PC-9 (cell line): ENCODE measurements at regions not wholly inside any gene's neighbourhood (a gene's known extent, or its start where the extent isn't known, plus 50 kb on each side); places are given as distances from the start of the nearest gene placed in this dataset.

Experiments used
- BruUV-seq: library from RNA; stranded (reverse); fragments of 400-500 nt; replicated peaks from 2 replicates; lab custom pipeline; 2021; lab: Mats Ljungman, UMichigan
- CTCF ChIA-PET: fragments of 300-600 bp; sonication (Branson Sonifier 250); formaldehyde crosslinking; loops from one replicate; lab custom pipeline; 2022; ENCODE audit warnings: antibody characterized with exemption; lab: Charles Lee
- POLR2A ChIA-PET: fragments of 300-600 bp; sonication (Branson Sonifier 250); formaldehyde crosslinking; loops from one replicate; lab custom pipeline; 2022; ENCODE audit warnings: antibody characterized with exemption; ENCODE audit not compliant: unreplicated experiment; lab: Charles Lee
- DNase-seq, 2 experiments: peaks; one replicate each; pipeline versions ENCODE4 v3.0.0 to v3.0.0-alpha.2; 2015 to 2022; ENCODE audit warnings: mixed read lengths in 1 of 2
- H2AFZ ChIP-seq: fragments of 200-600 bp; sonication (generic); 2 replicates; pipeline ENCODE4 v1.8.1; 2017; ENCODE audit warnings: antibody characterized with exemption
- H3F3A ChIP-seq: fragments of 200-600 bp; sonication (generic); 2 replicates; pipeline ENCODE4 v1.8.1; 2017; ENCODE audit warnings: antibody characterized with exemption, mild to moderate bottlenecking, low read depth; ENCODE audit not compliant: insufficient read depth
- H3K27ac ChIP-seq: fragments of 200-600 bp; sonication (generic); 2 replicates; pipeline ENCODE4 v1.6.1; 2016; ENCODE audit warnings: mixed run types
- H3K27me3 ChIP-seq: fragments of 200-600 bp; sonication (generic); 2 replicates; pipeline ENCODE4 v1.6.1; 2016; ENCODE audit warnings: low read depth, mixed run types; ENCODE audit not compliant: insufficient read depth
- H3K36me3 ChIP-seq: fragments of 200-600 bp; sonication (generic); 2 replicates; pipeline ENCODE4 v1.6.1; 2016; ENCODE audit warnings: low read depth, mixed run types
- H3K4me1 ChIP-seq: fragments of 200-600 bp; sonication (generic); replicated peaks from 2 replicates; pipeline ENCODE4 v1.6.1; 2016; ENCODE audit warnings: mixed run types; ENCODE audit not compliant: insufficient read depth
- H3K4me2 ChIP-seq: fragments of 200-600 bp; sonication (generic); 2 replicates; pipeline ENCODE4 v1.6.1; 2017; ENCODE audit warnings: mixed run types
- H3K4me3 ChIP-seq: fragments of 200-600 bp; sonication (generic); 2 replicates; pipeline ENCODE4 v1.6.1; 2016; ENCODE audit warnings: mixed run types
- H3K79me2 ChIP-seq: fragments of 200-600 bp; sonication (generic); 2 replicates; pipeline ENCODE4 v1.6.1; 2017; ENCODE audit warnings: low read depth, mixed run types
- H3K9me2 ChIP-seq: fragments of 200-600 bp; sonication (generic); 2 replicates; pipeline ENCODE4 v1.8.1; 2017; ENCODE audit warnings: mild to moderate bottlenecking; ENCODE audit not compliant: insufficient read depth
- H3K9me3 ChIP-seq: fragments of 200-600 bp; sonication (generic); 2 replicates; pipeline ENCODE4 v1.8.1; 2016; ENCODE audit warnings: low read depth; ENCODE audit not compliant: insufficient read depth
- H4K20me1 ChIP-seq: fragments of 200-600 bp; sonication (generic); 2 replicates; pipeline ENCODE4 v1.8.1; 2017; ENCODE audit not compliant: insufficient read depth
- CTCF ChIP-seq: fragments of 200-600 bp; sonication (generic); conservative IDR thresholded peaks from 2 replicates; pipeline ENCODE4 v1.6.1; 2017; ENCODE audit warnings: mixed run types, antibody characterized with exemption, mild to moderate bottlenecking, moderate library complexity
- EZH2 ChIP-seq: fragments of 200-600 bp; sonication (generic); IDR thresholded peaks from 2 replicates; pipeline ENCODE4 v1.8.0; 2017; ENCODE audit warnings: antibody characterized with exemption, low read depth
- intact Hi-C: fragments of 100-400 bp; cut with micrococcal nuclease; formaldehyde crosslinking; loops from one replicate; pipeline ENCODE4 v1.10.0; 2022; ENCODE audit not compliant: unreplicated experiment

GRCh38 chr15:31260646-31261265 is 65.9 kb upstream of the KLF13 start:
- no peaks in the 10 kb centered on the region for H3K9me3 ChIP-seq
- H3K27me3 ChIP-seq = peaks cover 27% of the 10 kb centered on the region; the same call in 1 of the 2 replicates
- no peaks in the 10 kb centered on the region for H3K4me1 ChIP-seq
- H3K36me3 ChIP-seq = no peaks in the 10 kb centered on the region
- H3K4me2 ChIP-seq = no peak overlapping the region
- TF ChIP-seq CTCF = no peak
- no peak for TF ChIP-seq EZH2
- ChIA-PET CTCF (no interaction called here), POLR2A (no interaction called here)
- H2AFZ ChIP-seq = no peak overlapping the region
- no peaks in the 10 kb centered on the region for H3K79me2 ChIP-seq
- no TSS peak for BruUV-seq
- intact Hi-C loops = no loop called here
- H3F3A ChIP-seq = no peaks in the 10 kb centered on the region
- no peak overlapping the region for H3K4me3 ChIP-seq
- no peak for DNase-seq
- no peak overlapping the region for H3K27ac ChIP-seq
- H3K9me2 ChIP-seq = no peaks in the 10 kb centered on the region
- no peaks in the 10 kb centered on the region for H4K20me1 ChIP-seq

GRCh38 chr15:31261266-31262142 is 65.1 kb upstream of the KLF13 start:
- POLR2A ChIA-PET = no interaction called here

DNA sequence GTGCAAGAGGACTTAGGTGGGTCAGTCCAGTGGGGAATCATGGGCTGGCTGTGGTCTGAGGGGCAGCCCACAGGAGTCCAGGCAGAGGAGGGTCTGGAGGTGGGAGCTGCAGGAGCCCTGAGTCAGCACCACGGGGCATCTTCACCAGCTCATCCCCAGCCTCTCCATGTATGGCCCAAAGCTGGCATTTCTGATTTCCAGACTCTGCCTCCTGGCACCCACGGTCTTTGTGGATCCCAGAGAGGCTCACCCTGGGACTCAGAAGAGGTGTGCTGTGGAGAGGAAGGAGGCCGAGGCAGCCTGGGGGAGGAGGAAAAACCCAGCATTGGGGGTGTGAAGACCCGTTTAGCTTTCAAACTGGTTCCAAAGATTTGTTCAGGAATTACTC is 64.5 kb upstream of the KLF13 start:
- no peaks in the 10 kb centered on the region for H3K9me3 ChIP-seq
- H3K4me3 ChIP-seq = no peak overlapping the region
- ChIA-PET CTCF (no interaction called here), POLR2A (no interaction called here)
- no peaks in the 10 kb centered on the region for H4K20me1 ChIP-seq
- H3K27me3 ChIP-seq = peaks cover 27% of the 10 kb centered on the region; the same call in 1 of the 2 replicates
- H3K9me2 ChIP-seq = no peaks in the 10 kb centered on the region
- TF ChIP-seq CTCF (no peak), EZH2 (no peak)
- no peak overlapping the region for H3K4me2 ChIP-seq
- no peak overlapping the region for H3K27ac ChIP-seq
- intact Hi-C loops = no loop called here
- no peaks in the 10 kb centered on the region for H3K36me3 ChIP-seq
- DNase-seq = no peak
- no peaks in the 10 kb centered on the region for H3K4me1 ChIP-seq
- no peaks in the 10 kb centered on the region for H3F3A ChIP-seq
- no TSS peak for BruUV-seq
- no peak overlapping the region for H2AFZ ChIP-seq
- no peaks in the 10 kb centered on the region for H3K79me2 ChIP-seq

More at GRCh38 chr15:31261266-31262142, 65.1 kb upstream of the KLF13 start:
- H3K9me3 ChIP-seq = no peaks in the 10 kb centered on the region
- CTCF ChIA-PET = no interaction called here
- H3K79me2 ChIP-seq = no peaks in the 10 kb centered on the region
- H4K20me1 ChIP-seq = no peaks in the 10 kb centered on the region
- no peak overlapping the region for H2AFZ ChIP-seq
- H3K9me2 ChIP-seq = no peaks in the 10 kb centered on the region
- H3F3A ChIP-seq = no peaks in the 10 kb centered on the region
- peaks cover 27% of the 10 kb centered on the region; the same call in 1 of the 2 replicates for H3K27me3 ChIP-seq
- BruUV-seq = no TSS peak
- H3K36me3 ChIP-seq = no peaks in the 10 kb centered on the region
- no peak overlapping the region for H3K4me3 ChIP-seq
- no peak overlapping the region for H3K27ac ChIP-seq
- DNase-seq = no peak
- TF ChIP-seq CTCF (no peak), EZH2 (no peak)
- intact Hi-C loops = no loop called here
- no peaks in the 10 kb centered on the region for H3K4me1 ChIP-seq
- no peak overlapping the region for H3K4me2 ChIP-seq
